Astrocyte (in vitro differentiated cells and primary cell): ENCODE measurements at regions not wholly inside any gene's neighbourhood (a gene's known extent, or its start where the extent isn't known, plus 50 kb on each side); places are given as distances from the start of the nearest gene placed in this dataset.

ENCODE experiments used
- DNase-seq: peaks from one replicate; pipeline ENCODE4 v3.0.0-alpha.2; 2010; ENCODE audit warnings: low read depth
- FAIRE-seq: peaks from 2 replicates; lab custom pipeline; 2011; peaks lifted over from hg19 to GRCh38; lab: Jason Lieb, UNC
- H2AFZ ChIP-seq: 2 replicates; pipeline ENCODE4 v1.6.0; 2012; ENCODE audit warnings: low read depth, low read length, inconsistent platforms
- H3K27ac ChIP-seq: 2 replicates; pipeline ENCODE4 v1.5.1; 2011; ENCODE audit warnings: low read depth, low read length, inconsistent platforms
- H3K27me3 ChIP-seq: 2 replicates; pipeline ENCODE4 v1.6.0; 2011; ENCODE audit warnings: low read length, inconsistent platforms; ENCODE audit not compliant: insufficient read depth
- H3K36me3 ChIP-seq: 2 replicates; pipeline ENCODE4 v1.5.1; 2011; ENCODE audit warnings: low read length, inconsistent platforms; ENCODE audit not compliant: insufficient read depth
- H3K4me1 ChIP-seq: 2 replicates; pipeline ENCODE4 v1.5.1; 2011; ENCODE audit warnings: low read length, inconsistent platforms; ENCODE audit not compliant: insufficient read depth
- H3K4me2 ChIP-seq: 2 replicates; pipeline ENCODE4 v1.6.0; 2012; ENCODE audit warnings: low read length, inconsistent platforms
- H3K4me3 ChIP-seq: 2 replicates; pipeline ENCODE4 v1.5.1; 2011; ENCODE audit warnings: low read depth, mild to moderate bottlenecking, low read length, inconsistent platforms; ENCODE audit not compliant: insufficient read depth
- H3K79me2 ChIP-seq: 2 replicates; pipeline ENCODE4 v1.6.0; 2012; ENCODE audit warnings: mild to moderate bottlenecking, low read length, inconsistent platforms; ENCODE audit not compliant: insufficient read depth
- H3K9ac ChIP-seq: 2 replicates; pipeline ENCODE4 v1.6.0; 2012; ENCODE audit warnings: mild to moderate bottlenecking, low read length, inconsistent platforms
- H3K9me3 ChIP-seq: 2 replicates; pipeline ENCODE4 v1.5.1; 2012; ENCODE audit warnings: low read depth, mild to moderate bottlenecking, low read length, inconsistent platforms; ENCODE audit not compliant: insufficient read depth
- H4K20me1 ChIP-seq: 2 replicates; pipeline ENCODE4 v1.6.0; 2012; ENCODE audit warnings: low read length, inconsistent platforms; ENCODE audit not compliant: insufficient read depth
- H3K27ac Mint-ChIP-seq: one replicate; pipeline ENCODE4 v1.8.0; 2021; ENCODE audit warnings: mild to moderate bottlenecking, mixed read lengths; ENCODE audit not compliant: unreplicated experiment
- H3K27me3 Mint-ChIP-seq: one replicate; pipeline ENCODE4 v1.8.0; 2021; ENCODE audit warnings: low read depth, mixed read lengths; ENCODE audit not compliant: unreplicated experiment
- H3K36me3 Mint-ChIP-seq: one replicate; pipeline ENCODE4 v1.8.0; 2021; ENCODE audit warnings: low read depth, mixed read lengths; ENCODE audit not compliant: unreplicated experiment
- H3K4me1 Mint-ChIP-seq: one replicate; pipeline ENCODE4 v1.8.0; 2021; ENCODE audit warnings: low read depth, mixed read lengths; ENCODE audit not compliant: unreplicated experiment
- H3K4me3 Mint-ChIP-seq: one replicate; pipeline ENCODE4 v1.8.0; 2021; ENCODE audit warnings: mild to moderate bottlenecking, moderate library complexity, mixed read lengths; ENCODE audit not compliant: unreplicated experiment
- H3K9me3 Mint-ChIP-seq: one replicate; pipeline ENCODE4 v1.8.0; 2021; ENCODE audit warnings: mild to moderate bottlenecking, mixed read lengths; ENCODE audit not compliant: unreplicated experiment
- EZH2 ChIP-seq: IDR thresholded peaks from 2 replicates; pipeline ENCODE4 v1.6.1; 2012; ENCODE audit warnings: mild to moderate bottlenecking, low read length, inconsistent platforms; ENCODE audit not compliant: insufficient read depth
- TF ChIP-seq, protein P1 (sequence below): IDR thresholded peaks from 2 replicates; pipeline ENCODE4 v1.5.1; 2011; ENCODE audit warnings: low read depth, mild to moderate bottlenecking, inconsistent platforms, low read length, moderate library complexity; ENCODE audit not compliant: insufficient read depth

DNA sequence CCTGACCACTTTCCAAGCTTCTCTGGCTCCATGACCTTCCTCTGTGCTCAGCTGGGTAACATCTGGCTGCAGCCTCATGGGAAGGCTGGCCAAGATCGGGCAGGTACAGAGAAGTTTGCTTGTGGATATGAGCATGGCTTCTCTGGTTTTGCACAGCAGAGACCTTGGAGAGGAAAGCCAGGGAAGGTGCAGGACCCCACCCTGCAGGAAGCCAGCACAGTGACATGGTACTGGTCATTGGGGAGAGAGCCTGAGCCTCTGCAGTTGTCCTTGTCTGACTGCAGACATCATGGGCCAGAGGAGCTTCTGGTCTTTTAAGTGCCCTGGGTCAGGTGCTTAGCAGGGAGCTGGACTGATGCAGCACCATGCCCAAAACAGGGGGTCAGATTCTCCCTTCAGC is 70.6 kb upstream of the LEP start:
- FAIRE-seq: no peak
- H3K4me3 Mint-ChIP-seq: no peak overlapping the region

DNA sequence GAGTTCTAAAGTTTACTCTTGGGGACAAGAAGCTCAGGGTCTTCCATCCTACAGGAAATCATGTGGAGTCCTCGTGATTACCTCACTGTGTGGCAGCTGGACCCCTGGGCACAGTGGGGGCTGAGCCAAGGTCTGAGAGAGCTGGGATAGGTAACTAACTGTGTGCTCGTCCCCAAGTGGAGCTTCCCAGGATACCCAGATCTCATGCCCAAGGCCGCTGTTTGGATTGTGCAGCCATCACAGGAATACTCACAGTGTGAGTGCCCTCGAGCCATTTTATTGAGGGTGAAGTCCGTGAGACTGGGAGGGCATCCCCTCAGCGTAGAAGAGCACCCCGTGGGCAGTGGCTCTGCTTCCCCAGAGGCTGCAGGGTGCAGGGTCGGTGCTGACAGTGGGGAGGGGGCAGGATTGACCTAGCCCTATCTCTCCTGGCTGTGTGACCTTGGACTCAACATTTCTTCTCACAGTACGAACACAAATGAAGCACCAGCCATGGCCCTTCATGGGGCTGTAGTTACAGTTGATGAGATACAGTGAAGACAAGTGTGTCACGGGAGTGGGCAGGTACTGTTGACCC is 69.6 kb upstream of the LEP start:
- Histone ChIP-seq H2AFZ (no peak overlapping the region), H3K4me2 (no peak overlapping the region), H3K9me3 (peaks cover 4% of the 10 kb centered on the region), H3K4me3 (no peak overlapping the region), H3K36me3 (no peaks in the 10 kb centered on the region), H3K9ac (no peak overlapping the region), H3K27me3 (peaks cover 70% of the 10 kb centered on the region), H3K27ac (no peak overlapping the region), H3K4me1 (peaks cover 9% of the 10 kb centered on the region), H4K20me1 (no peaks in the 10 kb centered on the region), H3K79me2 (no peaks in the 10 kb centered on the region)
- peaks cover 7% of the 10 kb centered on the region for H3K4me1 Mint-ChIP-seq
- H3K27me3 Mint-ChIP-seq: peaks cover 67% of the 10 kb centered on the region
- no peak for FAIRE-seq
- no peaks in the 10 kb centered on the region for H3K9me3 Mint-ChIP-seq
- H3K36me3 Mint-ChIP-seq: no peaks in the 10 kb centered on the region
- TF ChIP-seq, protein P1, sequence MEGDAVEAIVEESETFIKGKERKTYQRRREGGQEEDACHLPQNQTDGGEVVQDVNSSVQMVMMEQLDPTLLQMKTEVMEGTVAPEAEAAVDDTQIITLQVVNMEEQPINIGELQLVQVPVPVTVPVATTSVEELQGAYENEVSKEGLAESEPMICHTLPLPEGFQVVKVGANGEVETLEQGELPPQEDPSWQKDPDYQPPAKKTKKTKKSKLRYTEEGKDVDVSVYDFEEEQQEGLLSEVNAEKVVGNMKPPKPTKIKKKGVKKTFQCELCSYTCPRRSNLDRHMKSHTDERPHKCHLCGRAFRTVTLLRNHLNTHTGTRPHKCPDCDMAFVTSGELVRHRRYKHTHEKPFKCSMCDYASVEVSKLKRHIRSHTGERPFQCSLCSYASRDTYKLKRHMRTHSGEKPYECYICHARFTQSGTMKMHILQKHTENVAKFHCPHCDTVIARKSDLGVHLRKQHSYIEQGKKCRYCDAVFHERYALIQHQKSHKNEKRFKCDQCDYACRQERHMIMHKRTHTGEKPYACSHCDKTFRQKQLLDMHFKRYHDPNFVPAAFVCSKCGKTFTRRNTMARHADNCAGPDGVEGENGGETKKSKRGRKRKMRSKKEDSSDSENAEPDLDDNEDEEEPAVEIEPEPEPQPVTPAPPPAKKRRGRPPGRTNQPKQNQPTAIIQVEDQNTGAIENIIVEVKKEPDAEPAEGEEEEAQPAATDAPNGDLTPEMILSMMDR: no peak
- no peak for TF ChIP-seq EZH2
- no peak overlapping the region for H3K27ac Mint-ChIP-seq
- no peak for DNase-seq
- no peak overlapping the region for H3K4me3 Mint-ChIP-seq

More for the DNA sequence above, 70.6 kb upstream of the LEP start:
- H3K4me1 ChIP-seq: peaks cover 11% of the 10 kb centered on the region
- no peaks in the 10 kb centered on the region for H3K79me2 ChIP-seq
- no peak overlapping the region for H3K4me2 ChIP-seq
- no peak overlapping the region for H3K27ac ChIP-seq
- peaks cover 75% of the 10 kb centered on the region for H3K27me3 ChIP-seq
- no peaks in the 10 kb centered on the region for H4K20me1 ChIP-seq
- H2AFZ ChIP-seq: no peak overlapping the region
- no peak overlapping the region for H3K9ac ChIP-seq
- Mint-ChIP-seq H3K36me3 (no peaks in the 10 kb centered on the region), H3K4me1 (peaks cover 7% of the 10 kb centered on the region), H3K9me3 (no peaks in the 10 kb centered on the region), H3K27ac (no peak overlapping the region), H3K27me3 (peaks cover 73% of the 10 kb centered on the region)
- TF ChIP-seq EZH2: no peak
- TF ChIP-seq, protein P1: no peak
- no peaks in the 10 kb centered on the region for H3K36me3 ChIP-seq
- no peak overlapping the region for H3K4me3 ChIP-seq
- DNase-seq: no peak
- H3K9me3 ChIP-seq: peaks cover 4% of the 10 kb centered on the region

DNA sequence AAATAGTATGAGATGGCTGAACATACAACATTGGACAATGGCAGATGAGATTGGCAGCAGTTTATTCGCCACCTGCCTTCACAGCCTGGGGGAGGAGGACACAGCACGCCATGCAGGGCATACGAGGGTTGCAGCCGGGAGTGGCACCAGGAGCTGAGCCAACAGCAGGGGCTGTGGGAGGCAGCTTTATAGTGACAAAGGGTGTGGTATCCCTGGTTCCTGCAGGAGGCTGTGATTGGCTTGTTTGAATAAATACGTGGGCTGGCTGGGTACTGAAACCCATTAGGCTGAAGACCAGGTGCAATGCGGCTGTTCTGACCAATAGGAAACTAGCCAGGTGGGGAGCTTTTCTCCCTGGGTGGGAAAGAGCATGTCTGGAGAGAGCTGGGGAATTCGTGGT is 68.9 kb upstream of the LEP start:
- no peak for TF ChIP-seq EZH2
- TF ChIP-seq, protein P1: no peak
- H3K27ac ChIP-seq: no peak overlapping the region
- no peaks in the 10 kb centered on the region for H4K20me1 ChIP-seq
- no peak overlapping the region for H3K4me3 ChIP-seq
- H3K9me3 Mint-ChIP-seq: peaks cover 4% of the 10 kb centered on the region
- H3K4me3 Mint-ChIP-seq: no peak overlapping the region
- no peak overlapping the region for H2AFZ ChIP-seq
- H3K27ac Mint-ChIP-seq: no peak overlapping the region
- peaks cover 2% of the 10 kb centered on the region for H3K4me1 ChIP-seq
- peaks cover 4% of the 10 kb centered on the region for H3K9me3 ChIP-seq
- H3K27me3 ChIP-seq: peaks cover 63% of the 10 kb centered on the region
- H3K4me2 ChIP-seq: no peak overlapping the region
- no peak for FAIRE-seq
- no peaks in the 10 kb centered on the region for H3K36me3 ChIP-seq
- no peaks in the 10 kb centered on the region for H3K79me2 ChIP-seq
- no peaks in the 10 kb centered on the region for H3K36me3 Mint-ChIP-seq
- H3K27me3 Mint-ChIP-seq: peaks cover 75% of the 10 kb centered on the region
- H3K4me1 Mint-ChIP-seq: peaks cover 6% of the 10 kb centered on the region
- H3K9ac ChIP-seq: no peak overlapping the region
- DNase-seq: no peak
